Tibial artery (tissue), 4 donors: ENCODE measurements at regions not wholly inside any gene's neighbourhood (a gene's known extent, or its start where the extent isn't known, plus 50 kb on each side); places are given as distances from the start of the nearest gene placed in this dataset.

Experiments
- DNase-seq, 2 donors: peaks; one replicate each; pipeline ENCODE4 v3.0.0-alpha.2; 2019
- H3K27ac ChIP-seq, 2 donors: fragments of 200-600 bp; sonication (generic) in 1 of 2; 1 replicate in 1 of 2; 2 replicates in 1 of 2; pipeline ENCODE4 v1.5.1; 2018 to 2019; ENCODE audit warnings: mild to moderate bottlenecking in 1 of 2
- H3K27me3 ChIP-seq, 2 donors: fragments of 200-600 bp; sonication (generic) in 1 of 2; one replicate each; pipeline versions ENCODE4 v1.5.1 to v1.6.0; 2016 to 2019
- H3K36me3 ChIP-seq, 3 donors: fragments of 200-600 bp; sonication (generic) in 2 of 3; one replicate each; pipeline ENCODE4 v1.5.1; 2016 to 2019; ENCODE audit warnings: mild to moderate bottlenecking in 2 of 3
- H3K4me1 ChIP-seq, 4 donors: fragments of 200-600 bp; sonication (generic) in 2 of 4; 1 replicate in 3 of 4; 2 replicates in 1 of 4; pipeline ENCODE4 v1.5.1; 2016 to 2019
- H3K4me3 ChIP-seq, 2 donors: fragments of 200-600 bp; sonication (generic) in 1 of 2; 1 replicate in 1 of 2; 2 replicates in 1 of 2; pipeline ENCODE4 v1.5.1; 2018 to 2019; ENCODE audit warnings: mild to moderate bottlenecking in 2 of 2
- H3K9me3 ChIP-seq, 3 donors: fragments of 200-600 bp; sonication (generic) in 1 of 3; one replicate each; pipeline ENCODE4 v1.5.1; 2016 to 2019
- intact Hi-C: fragments of 100-400 bp; cut with DNase I; formaldehyde crosslinking; loops from one replicate; pipeline ENCODE4 v1.15.0; 2023; ENCODE audit warnings: low total_unique reads
- TF ChIP-seq, protein P1 (sequence below), 2 experiments: fragments of 200-600 bp in 1 of 2; fragments of 450-650 bp in 1 of 2; IDR thresholded peaks; one replicate each; pipeline ENCODE4 v1.5.1; 2017 to 2019; ENCODE audit warnings: antibody characterized with exemption in 2 of 2, mild to moderate bottlenecking in 1 of 2, moderate library complexity in 1 of 2

GRCh38 chr3:127077068-127077467 lies 94.2 kb downstream of the PLXNA1 start:
- intact Hi-C loops = no loop called here
- TF ChIP-seq, protein P1, sequence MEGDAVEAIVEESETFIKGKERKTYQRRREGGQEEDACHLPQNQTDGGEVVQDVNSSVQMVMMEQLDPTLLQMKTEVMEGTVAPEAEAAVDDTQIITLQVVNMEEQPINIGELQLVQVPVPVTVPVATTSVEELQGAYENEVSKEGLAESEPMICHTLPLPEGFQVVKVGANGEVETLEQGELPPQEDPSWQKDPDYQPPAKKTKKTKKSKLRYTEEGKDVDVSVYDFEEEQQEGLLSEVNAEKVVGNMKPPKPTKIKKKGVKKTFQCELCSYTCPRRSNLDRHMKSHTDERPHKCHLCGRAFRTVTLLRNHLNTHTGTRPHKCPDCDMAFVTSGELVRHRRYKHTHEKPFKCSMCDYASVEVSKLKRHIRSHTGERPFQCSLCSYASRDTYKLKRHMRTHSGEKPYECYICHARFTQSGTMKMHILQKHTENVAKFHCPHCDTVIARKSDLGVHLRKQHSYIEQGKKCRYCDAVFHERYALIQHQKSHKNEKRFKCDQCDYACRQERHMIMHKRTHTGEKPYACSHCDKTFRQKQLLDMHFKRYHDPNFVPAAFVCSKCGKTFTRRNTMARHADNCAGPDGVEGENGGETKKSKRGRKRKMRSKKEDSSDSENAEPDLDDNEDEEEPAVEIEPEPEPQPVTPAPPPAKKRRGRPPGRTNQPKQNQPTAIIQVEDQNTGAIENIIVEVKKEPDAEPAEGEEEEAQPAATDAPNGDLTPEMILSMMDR (IDR thresholded peaks at IDR 0.05) = no peak
- Histone ChIP-seq H3K27ac (no peak overlapping the region), H3K9me3 (no peaks in the 10 kb centered on the region), H3K4me3 (no peak overlapping the region), H3K36me3 (no peaks in the 10 kb centered on the region), H3K4me1 (peaks cover 0 to 27% (median 13%) of the 10 kb centered on the region in 4 donors), H3K27me3 (no peaks in the 10 kb centered on the region)
- DNase-seq = peak in 1 of 2 donors; percentile 49

GRCh38 chr3:127077505-127078064 lies 94.7 kb downstream of the PLXNA1 start:
- DNase-seq = peak in 1 of 2 donors; percentile 25
- TF ChIP-seq, protein P1 (IDR thresholded peaks at IDR 0.05) = no peak
- intact Hi-C loops = no loop called here

GRCh38 chr3:127078626-127079025 lies 95.7 kb downstream of the PLXNA1 start:
- no peak overlapping the region for H3K27ac ChIP-seq
- peaks cover 0 to 13% (median 7%) of the 10 kb centered on the region in 4 donors for H3K4me1 ChIP-seq
- no peak for DNase-seq
- TF ChIP-seq, protein P1 (IDR thresholded peaks at IDR 0.05) = no peak
- no peaks in the 10 kb centered on the region for H3K36me3 ChIP-seq
- no peaks in the 10 kb centered on the region for H3K27me3 ChIP-seq
- no peaks in the 10 kb centered on the region for H3K9me3 ChIP-seq
- intact Hi-C loops = no loop called here
- H3K4me3 ChIP-seq = no peak overlapping the region

More at GRCh38 chr3:127077505-127078064, 94.7 kb downstream of the PLXNA1 start:
- Histone ChIP-seq H3K27ac (no peak overlapping the region), H3K4me3 (no peak overlapping the region), H3K36me3 (no peaks in the 10 kb centered on the region), H3K4me1 (peaks cover 0 to 24% (median 13%) of the 10 kb centered on the region in 4 donors), H3K27me3 (no peaks in the 10 kb centered on the region), H3K9me3 (no peaks in the 10 kb centered on the region)

DNA sequence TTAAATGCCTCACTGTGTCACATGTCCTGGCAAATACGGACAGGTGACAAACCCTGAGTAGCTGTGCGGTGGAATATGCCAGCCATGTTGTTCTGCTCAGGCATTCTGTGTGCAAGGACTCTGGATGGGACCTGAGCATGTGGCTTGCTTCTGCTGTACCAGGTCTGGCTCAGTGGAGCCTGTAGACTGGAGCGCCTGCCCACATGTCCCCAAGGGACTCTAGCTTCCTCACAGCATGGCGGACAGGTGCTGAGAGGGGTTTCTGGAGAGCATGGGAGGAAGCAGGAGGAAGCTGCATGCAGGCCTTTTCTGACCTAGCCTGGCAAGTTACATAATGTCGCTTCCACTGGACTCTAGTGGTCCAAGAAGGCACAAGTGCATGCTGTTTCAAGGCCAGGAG lies 96.3 kb downstream of the PLXNA1 start:
- intact Hi-C loops = no loop called here
- H3K27ac ChIP-seq = no peak overlapping the region
- no peaks in the 10 kb centered on the region for H3K27me3 ChIP-seq
- H3K9me3 ChIP-seq = no peaks in the 10 kb centered on the region
- TF ChIP-seq, protein P1 (IDR thresholded peaks at IDR 0.05) = no peak
- DNase-seq = peak in 1 of 2 donors; percentile 27
- no peaks in the 10 kb centered on the region for H3K36me3 ChIP-seq
- no peak overlapping the region for H3K4me3 ChIP-seq
- H3K4me1 ChIP-seq = peaks cover 0 to 9% (median 5%) of the 10 kb centered on the region in 4 donors

DNA sequence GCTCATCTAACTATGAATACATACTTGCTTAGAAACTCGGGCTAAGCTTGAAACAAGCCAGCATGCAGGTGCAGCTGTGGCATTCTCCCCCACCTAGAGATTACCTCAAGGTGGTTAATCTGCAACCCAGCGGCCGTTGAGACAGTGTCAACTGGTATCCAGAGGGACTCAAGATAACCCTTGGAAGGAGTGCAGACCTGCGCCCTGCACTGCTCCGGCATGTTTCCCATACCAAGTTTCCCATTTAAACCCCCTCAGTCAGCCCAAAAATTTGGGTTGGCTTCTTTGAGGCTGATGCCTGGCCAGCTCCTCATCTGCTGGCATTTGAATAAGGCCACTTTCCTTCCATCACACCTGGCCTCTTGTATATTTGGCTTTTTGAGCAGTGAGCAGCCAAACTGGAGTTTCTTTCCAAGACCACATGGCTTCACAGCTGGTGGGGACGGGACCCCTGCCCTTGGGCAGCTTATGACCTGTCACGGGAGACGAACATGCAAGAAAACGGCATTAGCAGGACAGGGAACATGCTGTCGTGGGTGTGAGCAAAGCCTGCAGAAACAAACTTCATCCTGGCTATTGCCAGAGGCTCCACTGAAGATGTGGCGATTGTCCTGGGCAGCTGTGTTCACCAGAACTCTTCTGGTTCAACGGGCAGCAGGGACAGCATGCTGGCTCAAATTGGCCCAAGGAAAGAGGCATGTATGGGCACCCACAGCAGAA lies 98.2 kb downstream of the PLXNA1 start:
- no peak overlapping the region for H3K27ac ChIP-seq
- H3K4me3 ChIP-seq = no peak overlapping the region
- no peaks in the 10 kb centered on the region for H3K4me1 ChIP-seq
- no peaks in the 10 kb centered on the region for H3K36me3 ChIP-seq
- TF ChIP-seq, protein P1 (IDR thresholded peaks at IDR 0.05) = no peak
- H3K27me3 ChIP-seq = no peaks in the 10 kb centered on the region
- DNase-seq = no peak
- intact Hi-C loops = no loop called here
- H3K9me3 ChIP-seq = no peaks in the 10 kb centered on the region
